GM13977 (cell line): ENCODE measurements at regions not wholly inside any gene's neighbourhood (a gene's known extent, or its start where the extent isn't known, plus 50 kb on each side); places are given as distances from the start of the nearest gene placed in this dataset.

ENCODE experiments used
- DNase-seq: peaks from one replicate; pipeline ENCODE4 v3.0.0; 2012; ENCODE audit warnings: low spot score
- in situ Hi-C: fragments of 300-500 bp; cut with MboI; formaldehyde crosslinking; loops from one replicate; pipeline ENCODE4 v1.12.0; 2022; ENCODE audit warnings: low sequenced_read_pairs, low pct_unique_long_range_greater_than_20kb, mixed read lengths, inconsistent platforms; ENCODE audit not compliant: unreplicated experiment
- TF ChIP-seq, protein P1 (sequence below): IDR thresholded peaks from 2 replicates; pipeline ENCODE4 v1.5.1; 2012; ENCODE audit warnings: mild to moderate bottlenecking, control low read depth; ENCODE audit not compliant: insufficient read depth; ENCODE audit errors: extremely low read depth, missing control alignments

DNA sequence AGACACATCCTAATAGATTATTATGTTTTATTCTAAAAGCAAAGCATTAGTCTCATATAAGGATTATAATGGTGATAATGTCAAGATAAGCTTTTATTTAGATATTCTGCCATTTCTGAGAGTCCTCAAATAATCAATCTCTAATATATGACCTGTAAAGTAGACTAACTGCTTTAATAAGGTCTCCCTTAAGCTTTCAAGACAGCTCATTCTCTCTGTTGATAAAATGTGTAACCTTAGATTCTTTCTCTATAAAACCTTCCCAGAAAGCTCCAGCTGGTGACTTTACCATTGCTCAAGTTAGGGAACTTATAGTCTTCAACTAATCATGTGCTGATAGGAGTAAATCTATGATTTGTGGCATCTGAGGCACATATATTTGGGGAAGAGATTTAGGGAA, 457.8 kb downstream of the MEI4 start:
- in situ Hi-C loops: no loop called here
- TF ChIP-seq, protein P1, sequence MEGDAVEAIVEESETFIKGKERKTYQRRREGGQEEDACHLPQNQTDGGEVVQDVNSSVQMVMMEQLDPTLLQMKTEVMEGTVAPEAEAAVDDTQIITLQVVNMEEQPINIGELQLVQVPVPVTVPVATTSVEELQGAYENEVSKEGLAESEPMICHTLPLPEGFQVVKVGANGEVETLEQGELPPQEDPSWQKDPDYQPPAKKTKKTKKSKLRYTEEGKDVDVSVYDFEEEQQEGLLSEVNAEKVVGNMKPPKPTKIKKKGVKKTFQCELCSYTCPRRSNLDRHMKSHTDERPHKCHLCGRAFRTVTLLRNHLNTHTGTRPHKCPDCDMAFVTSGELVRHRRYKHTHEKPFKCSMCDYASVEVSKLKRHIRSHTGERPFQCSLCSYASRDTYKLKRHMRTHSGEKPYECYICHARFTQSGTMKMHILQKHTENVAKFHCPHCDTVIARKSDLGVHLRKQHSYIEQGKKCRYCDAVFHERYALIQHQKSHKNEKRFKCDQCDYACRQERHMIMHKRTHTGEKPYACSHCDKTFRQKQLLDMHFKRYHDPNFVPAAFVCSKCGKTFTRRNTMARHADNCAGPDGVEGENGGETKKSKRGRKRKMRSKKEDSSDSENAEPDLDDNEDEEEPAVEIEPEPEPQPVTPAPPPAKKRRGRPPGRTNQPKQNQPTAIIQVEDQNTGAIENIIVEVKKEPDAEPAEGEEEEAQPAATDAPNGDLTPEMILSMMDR: no peak
- no peak for DNase-seq

DNA sequence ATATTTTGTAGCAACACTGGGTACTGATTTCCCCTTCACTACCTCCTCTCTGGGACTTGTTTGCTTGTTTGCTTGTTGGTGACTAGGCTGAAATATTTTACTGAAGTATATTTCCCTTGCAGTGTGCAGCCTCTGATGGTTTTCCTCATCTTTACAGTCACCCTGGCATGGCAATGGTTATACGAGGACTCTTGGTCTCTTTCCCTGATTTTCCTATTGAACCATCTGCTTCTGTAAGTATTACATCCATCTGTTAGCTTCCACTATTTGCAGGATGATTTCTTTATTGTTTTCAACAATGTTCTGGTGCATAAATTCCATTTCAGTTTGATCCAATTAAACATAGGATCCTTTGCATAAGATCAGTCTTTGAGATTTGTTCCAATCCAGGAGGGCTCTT, 465.1 kb downstream of the MEI4 start:
- DNase-seq: no peak
- TF ChIP-seq, protein P1: no peak
- in situ Hi-C loops: no loop called here

DNA sequence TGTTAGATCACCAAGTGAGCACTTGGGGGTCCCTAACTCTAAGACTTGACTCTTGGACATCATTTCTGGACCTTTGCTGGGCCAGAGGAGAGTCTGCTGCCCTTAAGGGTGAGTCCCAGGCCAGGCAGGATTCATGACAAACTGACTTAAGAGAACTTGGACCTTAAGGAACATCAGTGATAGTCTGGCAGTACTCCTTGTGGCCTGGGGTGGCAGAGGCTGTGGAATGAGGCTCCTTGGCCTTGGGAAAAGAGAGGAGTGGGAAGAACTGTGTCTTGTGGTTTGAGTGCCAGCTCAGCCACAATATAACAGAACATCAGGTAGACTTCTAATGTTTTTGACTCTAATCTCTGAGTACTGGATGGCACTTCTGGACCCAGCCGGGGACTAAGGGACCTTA, 478.7 kb downstream of the MEI4 start:
- in situ Hi-C loops: no loop called here
- TF ChIP-seq, protein P1: no peak
- no peak for DNase-seq

DNA sequence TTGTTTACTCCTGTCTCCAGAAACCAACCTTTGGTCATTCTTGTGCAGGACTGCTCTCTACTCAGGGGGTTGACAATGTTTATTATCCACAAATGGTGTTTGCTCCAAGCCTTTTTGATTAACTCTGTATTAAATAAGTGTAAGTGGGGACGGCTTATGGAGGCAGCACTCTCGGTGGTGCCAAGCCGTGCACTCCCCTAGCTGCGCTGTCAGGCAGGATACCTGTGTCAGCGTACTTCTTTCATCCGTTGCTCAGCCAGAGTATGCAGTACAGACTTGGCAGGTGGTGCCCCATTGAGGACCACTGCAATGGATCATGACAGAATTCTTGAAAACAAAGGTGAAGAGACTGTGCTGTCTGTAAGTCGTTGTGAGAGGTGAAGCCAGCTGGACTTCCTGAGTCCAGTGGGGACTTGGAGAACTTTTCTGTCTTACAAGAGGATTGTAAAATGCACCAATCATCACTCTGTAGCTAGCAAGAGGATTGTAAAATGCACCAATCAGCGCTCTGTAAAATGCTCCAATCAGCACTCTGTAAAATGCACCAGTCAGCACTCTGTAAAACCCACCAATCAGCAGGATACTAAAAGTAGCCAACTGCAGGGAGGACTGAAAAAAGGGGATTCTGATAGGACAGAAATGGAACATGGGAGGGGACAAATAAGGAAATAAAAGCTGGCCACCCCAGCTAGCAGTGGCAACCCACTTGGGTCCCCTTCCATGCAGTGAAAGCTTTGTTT, 480.0 kb downstream of the MEI4 start:
- DNase-seq: no peak
- TF ChIP-seq, protein P1: no peak
- in situ Hi-C loops: no loop called here

DNA sequence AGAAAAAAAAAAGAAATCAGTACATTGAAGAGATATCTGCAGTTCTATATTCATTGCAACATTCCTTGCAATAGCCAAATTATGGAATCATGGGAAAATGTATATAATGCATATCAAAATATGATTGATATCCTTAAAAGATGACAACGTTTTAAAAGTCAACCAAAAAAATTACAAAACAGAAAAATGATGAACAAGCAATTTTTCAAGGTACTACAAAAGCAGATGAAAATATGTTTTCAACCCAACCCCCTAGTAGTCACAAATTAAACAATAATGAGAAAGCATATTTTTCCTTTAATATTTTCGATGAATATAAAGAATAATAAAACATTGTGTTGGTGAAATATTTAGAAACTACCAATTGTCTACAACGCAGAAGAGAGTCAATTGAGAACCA, 497.6 kb downstream of the MEI4 start:
- in situ Hi-C loops: no loop called here
- no peak for DNase-seq
- TF ChIP-seq, protein P1: no peak

DNA sequence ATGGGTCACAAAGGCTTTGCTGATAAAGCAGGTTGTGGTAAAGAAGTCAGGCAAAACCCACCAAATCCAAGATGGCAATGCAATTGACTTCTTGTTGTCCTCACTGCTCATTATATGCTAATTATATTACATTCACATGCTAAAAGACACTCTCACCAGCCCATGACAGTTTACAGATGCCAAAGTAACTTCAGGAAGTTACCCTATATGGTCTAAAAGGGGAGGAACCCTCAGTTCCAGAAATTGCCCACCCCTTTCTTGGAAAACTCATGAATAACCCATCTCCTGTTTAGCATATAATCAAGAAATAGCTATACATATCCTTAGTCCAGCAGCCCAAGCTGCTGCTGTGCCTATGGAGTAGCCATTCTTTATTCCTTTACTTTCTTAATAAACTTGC, 501.1 kb downstream of the MEI4 start:
- in situ Hi-C loops: no loop called here
- TF ChIP-seq, protein P1: no peak
- DNase-seq: no peak
